H9 (cell line): ENCODE measurements at regions not wholly inside any gene's neighbourhood (a gene's known extent, or its start where the extent isn't known, plus 50 kb on each side); places are given as distances from the start of the nearest gene placed in this dataset.
"Not testable (repeated sequence)": the region's sequence is repeated elsewhere in the genome, so short reads cannot be mapped to it uniquely, and the experiment has no call there.

Source experiments
- DNase-seq: peaks from one replicate; pipeline ENCODE4 v3.0.0-alpha.2; 2017
- H2AFZ ChIP-seq: one replicate; pipeline ENCODE4 v1.6.1; 2013; ENCODE audit warnings: mild to moderate bottlenecking, low read length, control low read depth, moderate library complexity
- H2AK5ac ChIP-seq: 2 replicates; pipeline ENCODE4 v1.6.1; 2013; ENCODE audit warnings: low read length, control low read depth, mixed read lengths; ENCODE audit not compliant: insufficient read length
- H2BK120ac ChIP-seq: one replicate; pipeline ENCODE4 v1.6.1; 2013; ENCODE audit warnings: low read depth, mild to moderate bottlenecking, low read length, control low read depth, inconsistent platforms; ENCODE audit not compliant: poor library complexity, severe bottlenecking
- H2BK12ac ChIP-seq: 2 replicates; pipeline ENCODE4 v1.6.1; 2013; ENCODE audit warnings: low read length, control low read depth, mixed read lengths, low read depth; ENCODE audit not compliant: insufficient read length
- H2BK15ac ChIP-seq: 2 replicates; pipeline ENCODE4 v1.6.1; 2013; ENCODE audit warnings: low read depth, low read length, control low read depth
- H2BK20ac ChIP-seq: one replicate; pipeline ENCODE4 v1.6.1; 2013; ENCODE audit warnings: low read depth, mild to moderate bottlenecking, low read length, control low read depth, inconsistent platforms; ENCODE audit not compliant: poor library complexity, severe bottlenecking
- H2BK5ac ChIP-seq: 2 replicates; pipeline ENCODE4 v1.6.1; 2013; ENCODE audit warnings: low read length, control low read depth, mixed read lengths; ENCODE audit not compliant: insufficient read length
- H3K14ac ChIP-seq: 2 replicates; pipeline ENCODE4 v1.6.1; 2013; ENCODE audit warnings: low read length, control low read depth; ENCODE audit not compliant: insufficient read depth
- H3K18ac ChIP-seq: 2 replicates; pipeline ENCODE4 v1.6.1; 2013; ENCODE audit warnings: low read depth, mild to moderate bottlenecking, mixed read lengths, low read length, control low read depth; ENCODE audit not compliant: insufficient read length
- H3K23ac ChIP-seq: 2 replicates; pipeline ENCODE4 v1.6.1; 2013; ENCODE audit warnings: low read length, control low read depth, mixed read lengths, low read depth; ENCODE audit not compliant: insufficient read length
- H3K23me2 ChIP-seq: 2 replicates; pipeline ENCODE4 v1.6.1; 2013; ENCODE audit warnings: low read depth, mild to moderate bottlenecking, mixed read lengths, low read length, control low read depth; ENCODE audit not compliant: insufficient read length, poor library complexity, severe bottlenecking
- H3K27ac ChIP-seq: 2 replicates; pipeline ENCODE4 v1.5.1; 2013; ENCODE audit warnings: low read length, control low read depth, mixed read lengths, low read depth; ENCODE audit not compliant: insufficient read length
- H3K27me3 ChIP-seq: 2 replicates; pipeline ENCODE4 v1.6.1; 2013; ENCODE audit warnings: low read length, control low read depth, inconsistent platforms; ENCODE audit not compliant: insufficient read depth
- H3K4ac ChIP-seq: 2 replicates; pipeline ENCODE4 v1.6.1; 2013; ENCODE audit warnings: low read depth, mild to moderate bottlenecking, control low read depth, inconsistent platforms, low read length, moderate library complexity
- H3K4me1 ChIP-seq: 2 replicates; pipeline ENCODE4 v1.6.1; 2013; ENCODE audit warnings: low read length, control low read depth, inconsistent platforms; ENCODE audit not compliant: insufficient read depth
- H3K4me2 ChIP-seq: 2 replicates; pipeline ENCODE4 v1.6.1; 2013; ENCODE audit warnings: low read length, control low read depth, mixed read lengths; ENCODE audit not compliant: insufficient read length, insufficient read depth
- H3K56ac ChIP-seq: 2 replicates; pipeline ENCODE4 v1.6.1; 2013; ENCODE audit warnings: low read depth, mild to moderate bottlenecking, mixed read lengths, low read length, control low read depth; ENCODE audit not compliant: insufficient read length
- H3K79me1 ChIP-seq: 2 replicates; pipeline ENCODE4 v1.6.1; 2013; ENCODE audit warnings: low read depth, mild to moderate bottlenecking, moderate library complexity, low read length, control low read depth, inconsistent platforms; ENCODE audit not compliant: insufficient read depth, poor library complexity, severe bottlenecking
- H3K79me2 ChIP-seq: 2 replicates; pipeline ENCODE4 v1.6.1; 2013; ENCODE audit warnings: low read length, control low read depth, inconsistent platforms; ENCODE audit not compliant: insufficient read depth
- H3K9ac ChIP-seq: 2 replicates; pipeline ENCODE4 v1.6.1; 2013; ENCODE audit warnings: low read length, control low read depth, mixed read lengths; ENCODE audit not compliant: insufficient read length; ENCODE audit errors: extremely low read depth
- H3K9me3 ChIP-seq: one replicate; pipeline ENCODE4 v1.6.1; 2013; ENCODE audit warnings: low read depth, low read length, inconsistent platforms; ENCODE audit not compliant: control insufficient read depth
- H3T11ph ChIP-seq: one replicate; pipeline ENCODE4 v1.6.1; 2013; ENCODE audit warnings: mild to moderate bottlenecking, low read length, control low read depth, inconsistent platforms
- H4K20me1 ChIP-seq: one replicate; pipeline ENCODE4 v1.6.1; 2013; ENCODE audit not compliant: control insufficient read depth, insufficient read length, insufficient read depth
- H4K5ac ChIP-seq: 2 replicates; pipeline ENCODE4 v1.6.1; 2013; ENCODE audit warnings: low read depth, mild to moderate bottlenecking, mixed read lengths, low read length, control low read depth; ENCODE audit not compliant: insufficient read length
- H4K8ac ChIP-seq: replicated peaks from 2 replicates; pipeline ENCODE4 v1.6.1; 2013; ENCODE audit warnings: low read length, control low read depth, mixed read lengths, low read depth; ENCODE audit not compliant: insufficient read length
- H4K91ac ChIP-seq: 2 replicates; pipeline ENCODE4 v1.6.1; 2013; ENCODE audit warnings: low read depth, mild to moderate bottlenecking, moderate library complexity, mixed read lengths, low read length, control low read depth; ENCODE audit not compliant: insufficient read length
- H3K27ac Mint-ChIP-seq, 3 experiments: 2 replicates in 2 of 3; 3 replicates in 1 of 3; pipeline ENCODE4 v1.8.0; 2020 to 2021; ENCODE audit warnings: mixed read lengths in 3 of 3, mild to moderate bottlenecking in 1 of 3, moderate library complexity in 1 of 3
- H3K27me3 Mint-ChIP-seq: 2 replicates; pipeline ENCODE4 v1.8.0; 2021; ENCODE audit warnings: low read depth, mild to moderate bottlenecking, moderate library complexity, mixed read lengths
- H3K36me3 Mint-ChIP-seq, 3 experiments: 2 replicates in 2 of 3; 3 replicates in 1 of 3; pipeline ENCODE4 v1.8.0; 2020 to 2021; ENCODE audit warnings: low read depth in 3 of 3, mixed read lengths in 3 of 3; ENCODE audit not compliant: insufficient read depth in 1 of 3
- H3K4me1 Mint-ChIP-seq, 2 experiments: 2 replicates each; pipeline ENCODE4 v1.8.0; 2020; ENCODE audit warnings: mixed read lengths in 2 of 2
- H3K4me3 Mint-ChIP-seq, 2 experiments: 2 replicates in 1 of 2; 3 replicates in 1 of 2; pipeline ENCODE4 v1.8.0; 2020 to 2021; ENCODE audit warnings: mild to moderate bottlenecking in 2 of 2, mixed read lengths in 2 of 2, moderate library complexity in 1 of 2
- H3K9me3 Mint-ChIP-seq, 2 experiments: 2 replicates in 1 of 2; 3 replicates in 1 of 2; pipeline ENCODE4 v1.8.0; 2020; ENCODE audit warnings: mild to moderate bottlenecking in 2 of 2, mixed read lengths in 2 of 2, moderate library complexity in 1 of 2
- WGBS: extraction: QIAGEN DNeasy Blood & Tissue Kit; methylation state at CpG from one replicate; pipeline ENCODE4 v1.1.7; 2013; ENCODE audit warnings: missing lambda C conversion rate, low lambda C conversion rate, mixed read lengths; ENCODE audit not compliant: insufficient read length; ENCODE audit errors: extremely low coverage; 5-methylcytosine and 5-hydroxymethylcytosine counted together
- TF ChIP-seq, protein P1 (sequence below): fragments of 200-600 bp; sonication (generic); conservative IDR thresholded peaks from 3 replicates; pipeline ENCODE4 v1.8.0; 2021; ENCODE audit warnings: antibody characterized with exemption, mild to moderate bottlenecking

DNA sequence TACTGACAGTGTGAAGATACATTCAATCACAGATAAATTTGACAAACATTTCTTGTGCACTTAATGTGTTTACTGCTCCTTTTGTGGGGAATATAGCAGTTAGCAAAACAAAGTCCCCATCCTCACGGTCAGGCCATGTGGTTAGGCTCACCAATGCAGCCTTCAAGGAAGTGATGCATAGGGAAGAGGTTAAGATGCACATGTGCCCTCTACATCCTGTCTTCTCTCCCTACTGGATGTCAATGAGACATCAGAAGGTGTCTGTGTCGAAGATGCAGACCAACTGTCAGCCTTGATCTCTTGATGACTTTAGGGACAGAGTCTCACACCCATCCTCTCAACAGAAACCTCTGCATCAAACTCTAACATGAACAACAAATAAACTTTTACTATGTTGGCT is 78.7 kb downstream of the FH start:
- Histone ChIP-seq H2BK120ac (no peak overlapping the region), H3K79me1 (no peaks in the 10 kb centered on the region), H3K56ac (no peak overlapping the region), H3K9me3 (peaks cover 14% of the 10 kb centered on the region), H4K20me1 (no peaks in the 10 kb centered on the region), H2BK20ac (no peak overlapping the region), H3K9ac (no peak overlapping the region), H3K23me2 (no peaks in the 10 kb centered on the region), H3K4ac (no peak overlapping the region), H3K79me2 (no peaks in the 10 kb centered on the region), H3T11ph (no peak overlapping the region), H2BK15ac (no peak overlapping the region), H4K5ac (no peak overlapping the region), H3K18ac (no peak overlapping the region), H2BK5ac (no peak overlapping the region), H2BK12ac (no peak overlapping the region), H3K27ac (no peak overlapping the region), H3K4me1 (peaks cover 8% of the 10 kb centered on the region; the same call in 1 of the 2 replicates), H2AK5ac (no peak overlapping the region), H3K4me2 (no peak overlapping the region), H3K23ac (no peak overlapping the region), H4K8ac (no peak overlapping the region), H3K27me3 (no peaks in the 10 kb centered on the region), H3K14ac (no peak overlapping the region), H2AFZ (no peak overlapping the region), H4K91ac (no peak overlapping the region)
- no peak for DNase-seq
- Mint-ChIP-seq H3K36me3 (peaks cover 7 to 19% (median 10%) of the 10 kb centered on the region in 3 experiments), H3K27ac (peak overlapping the region in 1 of 3 experiments; percentile 36; a peak in 2 of 7 replicates), H3K27me3 (no peaks in the 10 kb centered on the region; the same call in 1 of the 2 replicates), H3K9me3 (peaks cover 18 to 27% of the 10 kb centered on the region in 2 experiments), H3K4me3 (no peak overlapping the region), H3K4me1 (peaks cover 0 to 11% of the 10 kb centered on the region in 2 experiments; a peak in 1 of 4 replicates)
- TF ChIP-seq, protein P1, sequence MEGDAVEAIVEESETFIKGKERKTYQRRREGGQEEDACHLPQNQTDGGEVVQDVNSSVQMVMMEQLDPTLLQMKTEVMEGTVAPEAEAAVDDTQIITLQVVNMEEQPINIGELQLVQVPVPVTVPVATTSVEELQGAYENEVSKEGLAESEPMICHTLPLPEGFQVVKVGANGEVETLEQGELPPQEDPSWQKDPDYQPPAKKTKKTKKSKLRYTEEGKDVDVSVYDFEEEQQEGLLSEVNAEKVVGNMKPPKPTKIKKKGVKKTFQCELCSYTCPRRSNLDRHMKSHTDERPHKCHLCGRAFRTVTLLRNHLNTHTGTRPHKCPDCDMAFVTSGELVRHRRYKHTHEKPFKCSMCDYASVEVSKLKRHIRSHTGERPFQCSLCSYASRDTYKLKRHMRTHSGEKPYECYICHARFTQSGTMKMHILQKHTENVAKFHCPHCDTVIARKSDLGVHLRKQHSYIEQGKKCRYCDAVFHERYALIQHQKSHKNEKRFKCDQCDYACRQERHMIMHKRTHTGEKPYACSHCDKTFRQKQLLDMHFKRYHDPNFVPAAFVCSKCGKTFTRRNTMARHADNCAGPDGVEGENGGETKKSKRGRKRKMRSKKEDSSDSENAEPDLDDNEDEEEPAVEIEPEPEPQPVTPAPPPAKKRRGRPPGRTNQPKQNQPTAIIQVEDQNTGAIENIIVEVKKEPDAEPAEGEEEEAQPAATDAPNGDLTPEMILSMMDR = no peak
- no CpG with 5 or more reads among the region's 2 CpGs for WGBS

DNA sequence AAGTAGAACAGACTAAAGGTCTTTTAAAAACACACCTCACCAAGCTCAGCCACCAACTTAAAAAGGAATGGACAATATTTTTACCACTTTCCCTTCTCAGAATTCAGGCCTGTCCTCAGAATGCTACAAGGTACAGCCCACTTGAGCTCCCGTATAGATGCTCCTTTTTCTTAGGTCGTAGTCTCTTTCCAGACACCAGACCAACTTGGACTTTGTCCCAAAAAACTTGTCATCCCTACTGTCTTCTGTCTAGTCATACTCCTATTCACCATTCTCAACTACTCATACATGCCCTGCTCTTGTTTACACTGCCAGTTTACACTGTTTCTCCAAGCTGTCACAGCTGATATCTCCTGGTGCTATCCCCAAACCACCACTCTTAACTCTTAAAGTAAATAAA is 80.9 kb downstream of the FH start:
- H3K18ac ChIP-seq, H3K14ac ChIP-seq, H3K27me3 Mint-ChIP-seq, H2BK20ac ChIP-seq, H3K9me3 ChIP-seq, H4K8ac ChIP-seq, H2AFZ ChIP-seq, H3K79me2 ChIP-seq, H2AK5ac ChIP-seq, H3K4me1 ChIP-seq, H3K23me2 ChIP-seq, H2BK15ac ChIP-seq, H3K56ac ChIP-seq, H3K27ac ChIP-seq, H3K4me3 Mint-ChIP-seq, H3K9ac ChIP-seq, H2BK5ac ChIP-seq, H3K27me3 ChIP-seq, H3T11ph ChIP-seq, H2BK120ac ChIP-seq, H2BK12ac ChIP-seq, H3K27ac Mint-ChIP-seq, H3K4me2 ChIP-seq, H4K5ac ChIP-seq, H3K79me1 ChIP-seq, DNase-seq, H3K23ac ChIP-seq, H4K20me1 ChIP-seq, H3K4ac ChIP-seq, H4K91ac ChIP-seq: not testable (repeated sequence)
- no CpG with 5 or more reads among the region's 2 CpGs for WGBS
- H3K4me1 Mint-ChIP-seq = peaks cover 0 to 11% of the 10 kb centered on the region in 2 experiments; a peak in 1 of 4 replicates
- peaks cover 23 to 34% of the 10 kb centered on the region in 2 experiments for H3K9me3 Mint-ChIP-seq
- H3K36me3 Mint-ChIP-seq = peaks cover 21 to 24% (median 23%) of the 10 kb centered on the region in 3 experiments
